C4-2B (cell line): ENCODE measurements at regions not wholly inside any gene's neighbourhood (a gene's known extent, or its start where the extent isn't known, plus 50 kb on each side); places are given as distances from the start of the nearest gene placed in this dataset.

Experiments
- H3K27ac ChIP-seq: fragments of 450-650 bp; 2 replicates; pipeline ENCODE4 v1.5.1; 2017
- CTCF ChIP-seq: fragments of 450-650 bp; conservative IDR thresholded peaks from 2 replicates; pipeline ENCODE4 v1.5.1; 2017; ENCODE audit warnings: mild to moderate bottlenecking
- ZFX ChIP-seq: fragments of 450-650 bp; IDR thresholded peaks from 2 replicates; pipeline ENCODE4 v1.6.1; 2017

- TF ChIP-seq ZFX (no peak), CTCF (no peak)
- no peak overlapping the region for H3K27ac ChIP-seq
Observed at GRCh38 chr4:81580346-81580993, 108.8 kb upstream of the RASGEF1B start.

- no peak overlapping the region for H3K27ac ChIP-seq
Observed at GRCh38 chr4:81577392-81577791, 105.7 kb upstream of the RASGEF1B start.

DNA sequence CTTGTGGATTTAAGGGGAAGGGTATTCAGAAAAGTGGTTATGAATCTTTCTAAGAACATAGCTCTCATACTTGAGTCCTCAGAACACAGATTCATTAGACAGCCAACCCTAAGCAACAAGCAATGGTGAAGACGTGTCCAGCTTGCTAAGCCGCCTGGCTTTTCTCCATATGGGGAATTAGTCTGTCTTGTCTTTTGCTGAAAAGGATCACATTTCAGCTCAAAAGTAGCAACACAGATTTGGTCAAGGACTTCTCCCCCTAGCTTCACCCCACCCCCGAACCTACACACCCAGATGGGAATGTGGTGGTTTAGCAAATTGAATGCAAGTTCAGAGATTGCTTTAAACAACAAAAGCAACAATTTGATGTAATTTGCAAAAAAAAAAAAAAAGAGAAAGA, 103.3 kb upstream of the RASGEF1B start:
- TF ChIP-seq CTCF (no peak), ZFX (no peak)
- no peak overlapping the region for H3K27ac ChIP-seq

More at GRCh38 chr4:81577392-81577791, 105.7 kb upstream of the RASGEF1B start:
- no peak for TF ChIP-seq ZFX
- no peak for TF ChIP-seq CTCF

DNA sequence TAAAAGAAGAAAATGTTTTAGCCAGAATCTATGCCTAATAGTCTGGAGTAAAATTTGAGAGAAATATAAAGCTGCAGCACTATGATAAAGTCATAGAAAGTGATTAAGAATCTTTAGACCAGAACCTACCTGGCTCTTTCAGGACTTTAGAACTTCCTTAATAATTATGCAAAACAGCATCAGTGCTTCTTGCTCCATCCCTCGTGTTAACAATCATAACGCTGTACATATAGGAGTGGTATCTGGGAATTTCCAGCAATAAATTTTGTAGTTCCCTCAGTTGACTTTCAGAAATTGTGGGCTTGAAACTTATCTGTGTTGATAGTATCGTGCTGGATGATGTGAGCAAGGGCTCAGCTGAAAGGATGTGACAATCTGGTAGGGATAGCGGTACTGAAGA, 102.1 kb upstream of the RASGEF1B start:
- TF ChIP-seq ZFX (no peak), CTCF (no peak)
- H3K27ac ChIP-seq = no peak overlapping the region

- TF ChIP-seq ZFX = no peak
- TF ChIP-seq CTCF = no peak
- no peak overlapping the region for H3K27ac ChIP-seq
Observed at GRCh38 chr4:81572402-81572801, 100.7 kb upstream of the RASGEF1B start.

DNA sequence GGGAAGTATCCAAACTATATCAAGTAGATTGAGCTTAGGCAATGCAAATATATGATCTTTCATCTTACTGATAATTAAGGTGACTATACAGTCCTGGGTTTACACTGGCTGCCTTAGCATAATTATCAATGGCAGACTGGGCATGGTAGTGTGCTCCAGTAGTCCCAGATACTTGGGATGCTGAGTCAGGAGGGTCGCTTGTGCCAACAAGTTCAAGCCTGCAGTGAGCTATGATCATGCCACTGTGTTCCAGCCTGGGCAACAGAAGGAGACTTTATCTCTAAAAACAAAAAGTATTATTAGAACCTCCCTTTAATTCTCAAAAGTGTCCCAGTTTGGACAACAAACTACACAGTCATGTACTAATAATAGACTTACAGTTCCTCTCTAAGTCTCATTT, 99.4 kb upstream of the RASGEF1B start:
- H3K27ac ChIP-seq = no peak overlapping the region
- no peak for TF ChIP-seq ZFX
- no peak for TF ChIP-seq CTCF

DNA sequence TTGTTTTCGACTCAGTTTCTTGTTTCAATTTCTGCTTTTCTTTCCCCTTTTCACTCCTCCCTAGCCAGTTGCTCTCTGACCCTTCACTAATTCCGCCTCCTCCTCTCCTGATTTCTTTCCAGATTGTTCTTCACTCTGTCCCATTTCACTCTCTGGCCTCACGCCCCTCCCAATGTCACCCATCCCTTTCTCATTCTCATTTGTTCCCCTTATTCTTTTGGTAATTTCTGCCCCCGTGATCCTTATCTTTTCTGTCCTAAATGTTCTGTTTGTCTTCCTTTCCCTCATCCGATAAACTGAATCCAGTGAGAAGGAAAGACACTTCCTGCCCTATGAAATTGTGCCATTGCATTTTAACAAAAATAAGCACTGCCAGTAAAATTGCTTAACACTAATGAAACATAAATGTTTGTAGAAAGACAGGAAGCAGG, 94.5 kb upstream of the RASGEF1B start:
- TF ChIP-seq CTCF (no peak), ZFX (no peak)
- no peak overlapping the region for H3K27ac ChIP-seq
